T-helper 9 cell (primary cell): ENCODE measurements at regions not wholly inside any gene's neighbourhood (a gene's known extent, or its start where the extent isn't known, plus 50 kb on each side); places are given as distances from the start of the nearest gene placed in this dataset.
"Not testable (repeated sequence)": the region's sequence is repeated elsewhere in the genome, so short reads cannot be mapped to it uniquely, and the experiment has no call there.

ENCODE experiments used
- DNase-seq: peaks from one replicate; pipeline ENCODE4 v3.0.0-alpha.2; 2020

DNA sequence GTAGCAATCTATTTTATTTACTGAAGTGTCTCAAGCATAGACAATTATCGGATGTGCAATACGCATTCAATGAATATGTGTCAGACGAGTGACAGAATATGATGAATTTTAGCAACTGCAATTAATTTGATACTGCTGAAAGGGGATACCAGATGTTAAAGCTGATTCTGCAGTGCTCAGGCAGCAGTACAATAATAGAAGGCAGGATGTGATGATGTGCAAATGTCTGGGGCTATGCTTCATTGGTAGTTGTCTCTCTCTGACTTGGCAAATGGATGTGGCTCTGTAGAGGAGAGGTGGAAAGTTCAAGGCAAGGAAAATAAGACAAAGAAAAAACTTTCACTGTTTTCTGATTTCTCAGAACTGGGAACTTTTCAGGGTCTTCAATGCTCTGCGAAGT, 721.2 kb downstream of the CDH18 start:
- DNase-seq = no peak

GRCh38 chr5:19270153-19270552, 717.8 kb downstream of the CDH18 start:
- DNase-seq = no peak

- no peak for DNase-seq
Observed at GRCh38 chr5:19274578-19274977, 713.4 kb downstream of the CDH18 start.

- DNase-seq = no peak
Observed at GRCh38 chr5:19285286-19285685, 702.7 kb downstream of the CDH18 start.

GRCh38 chr5:19287548-19288277, 700.3 kb downstream of the CDH18 start:
- not testable (repeated sequence) for DNase-seq

- DNase-seq = not testable (repeated sequence)
Observed at GRCh38 chr5:19288311-19288710, 699.7 kb downstream of the CDH18 start.

DNA sequence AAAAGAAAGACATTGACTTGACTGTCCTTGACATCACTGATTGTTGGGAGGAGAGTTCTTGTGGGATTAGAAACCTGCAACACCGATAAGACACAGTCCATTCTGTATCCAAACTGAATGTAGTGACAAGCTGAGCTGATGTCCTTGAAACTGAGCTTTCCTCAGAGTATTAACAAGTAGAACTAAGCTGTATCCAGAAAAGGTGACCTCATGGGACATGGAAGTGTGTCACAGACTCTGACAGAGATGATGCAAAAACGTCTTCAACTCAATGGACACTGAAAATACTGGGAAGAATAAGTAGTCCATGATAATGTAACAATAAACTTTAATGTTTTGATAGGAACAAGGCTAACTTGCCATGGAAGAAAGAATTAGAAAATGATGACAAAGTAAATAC, 690.1 kb downstream of the CDH18 start:
- no peak for DNase-seq

DNA sequence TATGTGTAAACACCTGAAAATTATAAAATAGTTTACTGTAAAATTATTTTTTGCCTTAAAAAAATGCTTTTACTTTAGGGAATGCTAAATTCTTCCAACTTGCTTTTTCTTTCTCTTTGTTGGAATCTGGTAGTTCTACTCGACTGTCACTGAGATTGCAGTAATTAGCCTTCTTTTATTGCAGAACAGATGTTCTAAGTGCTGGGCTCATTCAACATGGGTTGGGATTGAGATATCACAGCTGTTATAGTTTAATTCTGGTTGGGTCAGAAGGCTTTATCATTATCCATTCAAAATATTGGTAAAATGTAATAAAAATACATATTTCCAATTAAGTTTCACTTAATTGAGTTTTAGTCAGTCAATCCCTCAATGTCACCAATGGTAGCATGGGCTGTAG, 686.7 kb downstream of the CDH18 start:
- DNase-seq = no peak

- no peak for DNase-seq
Observed at GRCh38 chr5:19314840-19315239, 673.2 kb downstream of the CDH18 start.

DNA sequence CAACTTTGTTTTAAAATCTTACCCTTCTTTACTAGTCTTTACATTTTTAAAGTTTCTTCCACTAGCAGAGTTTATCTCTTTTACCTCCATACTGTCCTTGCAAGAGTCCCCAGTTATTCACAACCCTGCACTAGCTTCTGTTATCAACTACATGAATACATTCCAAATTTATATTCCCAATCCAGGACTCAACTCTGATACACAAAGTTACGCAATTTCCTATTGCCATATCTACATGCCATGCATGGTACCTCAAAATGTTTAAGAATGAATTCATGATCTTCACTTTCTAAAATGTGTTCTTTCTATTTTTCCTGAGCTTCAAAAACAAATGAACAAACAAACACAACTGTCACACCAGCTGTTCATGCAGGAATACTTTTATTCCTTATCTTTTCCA, 668.7 kb downstream of the CDH18 start:
- no peak for DNase-seq

- DNase-seq = no peak
Observed at GRCh38 chr5:19322716-19323485, 665.1 kb downstream of the CDH18 start.

GRCh38 chr5:19334278-19334677, 653.7 kb downstream of the CDH18 start:
- DNase-seq = no peak

GRCh38 chr5:19342942-19343341, 645.1 kb downstream of the CDH18 start:
- no peak for DNase-seq

DNA sequence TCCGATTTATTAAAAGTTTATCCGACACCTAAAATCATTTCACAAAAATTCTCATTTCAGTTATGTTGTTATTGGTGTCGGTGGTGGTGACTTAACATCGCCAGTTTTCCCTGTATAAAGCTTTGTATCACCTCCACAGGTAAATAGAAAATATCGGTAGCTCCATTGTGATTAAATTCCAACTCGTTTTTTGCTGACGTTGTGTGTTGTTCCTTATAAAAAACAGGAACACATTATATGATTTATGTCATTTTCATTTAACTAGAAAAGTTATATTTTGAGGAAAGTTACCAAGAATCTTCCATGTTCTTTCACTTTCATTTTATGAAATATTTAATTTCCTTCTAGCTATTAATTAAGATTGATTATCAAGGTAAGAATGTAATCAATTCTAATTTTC, 635.9 kb downstream of the CDH18 start:
- DNase-seq = no peak

DNA sequence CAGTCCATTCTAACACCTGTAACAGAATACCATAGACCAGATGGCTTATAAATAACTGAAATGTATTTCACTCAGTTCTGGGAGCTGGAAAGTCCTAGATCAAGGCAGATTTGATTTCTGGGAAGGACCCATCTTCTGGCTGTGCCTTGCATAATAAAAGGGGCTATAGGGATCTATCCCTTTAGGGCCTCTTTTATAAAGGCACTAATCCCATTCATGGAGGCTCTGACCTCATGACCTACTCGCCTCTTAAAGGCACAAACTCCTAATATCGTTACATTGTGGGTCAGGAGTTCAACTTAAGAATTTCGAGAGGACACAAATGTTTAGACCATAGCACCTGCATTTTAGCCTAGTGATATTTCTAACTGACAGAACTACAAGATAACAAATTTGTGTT, 619.0 kb downstream of the CDH18 start:
- DNase-seq = no peak

DNA sequence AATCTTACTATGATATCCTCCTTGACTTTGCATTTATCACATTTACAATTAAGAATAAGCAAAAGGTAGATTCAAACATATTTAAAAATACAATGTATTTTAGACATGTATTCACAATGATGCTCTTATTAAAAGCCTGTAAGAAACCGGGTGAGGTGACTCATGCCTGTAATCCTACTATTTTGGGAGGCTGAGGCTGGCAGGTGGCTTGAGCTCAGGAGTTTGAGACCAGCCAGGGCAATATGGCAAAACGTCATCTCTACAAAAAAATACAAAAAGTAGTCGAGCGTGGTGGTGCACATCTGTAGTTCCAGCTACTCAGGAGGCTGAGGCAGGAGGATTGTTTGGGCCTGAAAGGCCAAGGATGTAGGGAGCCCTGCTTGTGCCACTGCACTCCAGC, 618.4 kb downstream of the CDH18 start:
- no peak for DNase-seq

GRCh38 chr5:19370655-19371386, 617.2 kb downstream of the CDH18 start:
- no peak for DNase-seq

GRCh38 chr5:19388391-19388790, 599.6 kb downstream of the CDH18 start:
- DNase-seq = no peak

DNA sequence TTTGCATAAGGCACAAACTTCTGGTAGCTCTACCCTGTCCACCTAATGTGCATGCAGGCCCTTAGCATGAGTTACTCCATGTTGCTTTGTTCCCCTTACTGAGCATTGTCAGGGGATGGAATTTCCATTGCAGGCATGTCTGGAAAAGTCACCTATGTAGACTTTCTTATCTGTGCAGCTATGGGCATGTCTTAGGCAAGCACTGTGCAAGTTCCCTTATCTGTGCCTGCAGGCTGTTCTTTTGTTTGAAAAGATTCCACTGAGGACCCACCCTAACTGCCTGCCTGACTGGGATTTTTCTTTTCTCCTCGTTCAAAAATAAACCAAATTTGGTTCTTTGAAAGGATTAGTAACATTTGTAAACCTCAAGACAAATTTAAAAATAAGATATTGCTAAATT, 587.0 kb downstream of the CDH18 start:
- no peak for DNase-seq

DNA sequence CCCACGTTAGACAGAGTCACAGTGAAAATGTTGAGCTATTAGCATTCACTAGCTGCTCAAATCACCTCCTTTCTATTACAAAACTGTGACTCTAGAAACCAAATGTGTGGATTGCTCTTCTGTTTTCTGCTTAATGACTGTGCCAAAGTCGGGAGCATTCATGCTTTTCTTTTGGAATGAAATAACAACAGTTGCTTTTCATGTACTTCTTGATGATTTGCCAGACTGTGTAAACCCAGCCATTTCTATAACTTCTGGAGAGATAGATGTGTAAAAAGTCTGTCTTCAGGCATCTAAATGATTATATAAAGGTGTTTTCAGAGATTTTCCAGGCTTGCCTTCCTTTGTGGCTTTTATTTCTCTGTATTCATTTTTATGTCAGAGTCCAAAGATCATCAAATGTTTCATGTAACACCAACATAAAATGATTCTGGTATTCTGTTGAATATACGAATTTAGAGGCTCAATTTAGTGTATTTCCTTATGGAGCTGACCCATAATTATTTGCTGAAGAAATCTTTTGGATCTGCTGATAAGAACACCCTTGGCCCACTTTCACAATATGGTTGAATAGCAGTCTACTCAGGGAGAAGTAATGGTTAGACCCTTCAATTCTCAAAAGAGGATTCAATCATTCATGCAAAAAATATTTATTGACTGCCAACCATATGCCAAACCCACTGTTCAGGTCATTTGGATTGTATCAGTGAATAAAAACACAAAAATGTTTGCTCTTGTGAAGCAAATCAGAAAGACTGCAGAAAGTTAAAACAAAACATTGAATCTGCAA, 581.2 kb downstream of the CDH18 start:
- no peak for DNase-seq

DNA sequence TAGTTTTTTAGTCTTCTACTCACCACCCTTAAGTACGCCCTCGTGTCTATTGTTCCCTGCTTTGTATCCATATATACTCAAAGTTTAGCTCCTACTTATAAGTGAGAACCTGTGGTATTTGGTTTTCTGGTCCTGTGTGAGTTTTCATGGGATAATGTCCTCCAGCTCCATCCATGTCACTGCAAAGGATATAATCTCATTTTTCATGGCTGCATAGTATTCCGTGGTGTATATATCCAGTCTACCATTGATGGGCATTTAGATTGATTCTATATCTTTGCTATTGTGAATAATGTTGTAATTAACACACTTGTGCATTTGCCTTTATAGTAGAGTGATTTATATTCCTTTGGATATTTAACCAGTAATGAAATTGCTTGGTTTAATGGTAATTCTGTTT, 579.9 kb downstream of the CDH18 start:
- DNase-seq = no peak

- no peak for DNase-seq
Observed at GRCh38 chr5:19411936-19412335, 576.1 kb downstream of the CDH18 start.
